SK-N-SH (cell line): ENCODE measurements at regions not wholly inside any gene's neighbourhood (a gene's known extent, or its start where the extent isn't known, plus 50 kb on each side); places are given as distances from the start of the nearest gene placed in this dataset.

Experiments used
- CTCF ChIA-PET: fragments of 300-600, 350-600 bp; formaldehyde crosslinking; extraction: SDS; loops from one replicate; lab custom pipeline; 2021; lab: Yijun Ruan, JAX
- POLR2A ChIA-PET: fragments of 350-600 bp; sonication (Branson Sonifier 250); formaldehyde crosslinking; extraction: SDS; loops from one replicate; lab custom pipeline; 2020; ENCODE audit warnings: antibody characterized with exemption, inconsistent platforms; lab: Yijun Ruan, JAX
- DNase-seq: peaks from one replicate; pipeline ENCODE4 v3.0.0; 2012
- H2AFZ ChIP-seq: fragments of 200-600 bp; sonication (generic); 2 replicates; pipeline ENCODE4 v1.8.1; 2016; ENCODE audit warnings: antibody characterized with exemption, mild to moderate bottlenecking, low read depth
- H3F3A ChIP-seq: fragments of 200-600 bp; sonication (generic); replicated peaks from 2 replicates; pipeline ENCODE3; 2016; ENCODE audit warnings: antibody characterized with exemption, mild to moderate bottlenecking; ENCODE audit not compliant: insufficient read depth
- H3K27ac ChIP-seq, 2 experiments: fragments of 200-500 bp in 1 of 2; fragments of 200-600 bp in 1 of 2; sonication (Bioruptor generic) in 1 of 2; sonication (generic), shearing (Covaris generic) in 1 of 2; 2 replicates each; pipeline versions ENCODE4 v1.5.1 to v1.6.1; 2014 to 2016; ENCODE audit warnings: low read depth in 2 of 2, inconsistent platforms in 1 of 2, low read length in 1 of 2, mild to moderate bottlenecking in 1 of 2, mixed read lengths in 1 of 2
- H3K27me3 ChIP-seq: fragments of 200-600 bp; sonication (generic), shearing (Covaris generic); 2 replicates; pipeline ENCODE4 v1.6.1; 2016; ENCODE audit warnings: mixed run types; ENCODE audit not compliant: insufficient read depth
- H3K36me3 ChIP-seq, 2 experiments: fragments of 200-500 bp in 1 of 2; fragments of 200-600 bp in 1 of 2; sonication (Bioruptor generic) in 1 of 2; sonication (generic) in 1 of 2; replicated peaks in 1 of 2; 2 replicates each; pipeline versions ENCODE3 to v1.5.1; 2014 to 2016; ENCODE audit warnings: low read length in 1 of 2, mild to moderate bottlenecking in 1 of 2; ENCODE audit not compliant: insufficient read depth in 2 of 2, control insufficient read depth in 1 of 2
- H3K4me1 ChIP-seq, 2 experiments: fragments of 200-500 bp in 1 of 2; fragments of 200-600 bp in 1 of 2; sonication (Bioruptor generic) in 1 of 2; sonication (generic), shearing (Covaris generic) in 1 of 2; 2 replicates each; pipeline versions ENCODE4 v1.5.1 to v1.6.1; 2014 to 2016; ENCODE audit warnings: low read depth in 1 of 2, low read length in 1 of 2, mixed run types in 1 of 2; ENCODE audit not compliant: insufficient read depth in 2 of 2, control insufficient read depth in 1 of 2
- H3K4me2 ChIP-seq: fragments of 200-600 bp; sonication (generic), shearing (Covaris generic); 2 replicates; pipeline ENCODE4 v1.6.1; 2017; ENCODE audit warnings: mixed run types
- H3K4me3 ChIP-seq, 2 experiments: fragments of 200-500 bp in 1 of 2; fragments of 200-600 bp in 1 of 2; sonication (Bioruptor generic) in 1 of 2; sonication (generic), shearing (Covaris generic) in 1 of 2; 2 replicates each; pipeline versions ENCODE4 v1.5.1 to v1.8.1; 2014 to 2016; ENCODE audit warnings: low read depth in 2 of 2, inconsistent platforms in 1 of 2, low read length in 1 of 2, mild to moderate bottlenecking in 1 of 2, mixed read lengths in 1 of 2, moderate library complexity in 1 of 2
- H3K79me2 ChIP-seq: fragments of 200-600 bp; sonication (generic); 2 replicates; pipeline ENCODE4 v1.8.1; 2017; ENCODE audit warnings: mild to moderate bottlenecking; ENCODE audit not compliant: insufficient read depth
- H3K9ac ChIP-seq: fragments of 200-600 bp; sonication (generic); 2 replicates; pipeline ENCODE4 v1.6.1; 2017; ENCODE audit warnings: mixed run types
- H3K9me2 ChIP-seq: fragments of 200-600 bp; sonication (generic); 2 replicates; pipeline ENCODE4 v1.6.1; 2017; ENCODE audit warnings: mixed run types
- H3K9me3 ChIP-seq: fragments of 200-600 bp; sonication (generic); 2 replicates; pipeline ENCODE4 v1.6.1; 2017; ENCODE audit warnings: mixed run types, mild to moderate bottlenecking, moderate library complexity
- H4K20me1 ChIP-seq: fragments of 200-600 bp; sonication (generic); 2 replicates; pipeline ENCODE4 v1.6.1; 2017; ENCODE audit warnings: mild to moderate bottlenecking, mixed run types; ENCODE audit not compliant: insufficient read depth
- CHD2 ChIP-seq: fragments of 150-350 bp; IDR thresholded peaks from 2 replicates; pipeline ENCODE4 v1.6.1; 2018; ENCODE audit warnings: low read length; ENCODE audit not compliant: partially characterized antibody
- ELF1 ChIP-seq: IDR thresholded peaks from 2 replicates; pipeline ENCODE4 v1.4.0; 2012
- EZH2phosphoT487 ChIP-seq: fragments of 200-600 bp; sonication (generic); IDR thresholded peaks from 2 replicates; pipeline ENCODE4 v1.6.1; 2017; ENCODE audit warnings: low read depth, mixed run types, mild to moderate bottlenecking, antibody characterized with exemption, moderate library complexity, borderline replicate concordance
- FOSL2 ChIP-seq: IDR thresholded peaks from 2 replicates; pipeline ENCODE4 v1.4.0; 2012; ENCODE audit warnings: low read depth, mild to moderate bottlenecking, moderate library complexity, borderline replicate concordance
- GABPA ChIP-seq: IDR thresholded peaks from 2 replicates; pipeline ENCODE4 v1.4.0; 2012; ENCODE audit warnings: low read depth, mild to moderate bottlenecking
- MEF2A ChIP-seq: IDR thresholded peaks from 2 replicates; pipeline ENCODE4 v1.4.0; 2012; ENCODE audit warnings: low read depth, borderline replicate concordance
- NFIC ChIP-seq: IDR thresholded peaks from 2 replicates; pipeline ENCODE4 v1.4.0; 2012; ENCODE audit warnings: borderline replicate concordance
- POLR2AphosphoS5 ChIP-seq: IDR thresholded peaks from 2 replicates; pipeline ENCODE4 v1.6.1; 2012; ENCODE audit warnings: low read depth, low read length
- RXRA ChIP-seq: IDR thresholded peaks from 2 replicates; pipeline ENCODE4 v1.4.0; 2012; ENCODE audit warnings: low read depth, mild to moderate bottlenecking, borderline replicate concordance
- SMC3 ChIP-seq: IDR thresholded peaks from 2 replicates; pipeline ENCODE4 v1.6.1; 2012; ENCODE audit warnings: low read depth, low read length, improper control_type of control experiment
- TAF1 ChIP-seq: IDR thresholded peaks from 2 replicates; pipeline ENCODE4 v1.6.1; 2012; ENCODE audit warnings: low read depth, mild to moderate bottlenecking, low read length, moderate library complexity, borderline replicate concordance
- TCF12 ChIP-seq: IDR thresholded peaks from 2 replicates; pipeline ENCODE4 v1.4.0; 2012
- TEAD4 ChIP-seq: IDR thresholded peaks from 2 replicates; pipeline ENCODE4 v1.4.0; 2012; ENCODE audit warnings: mild to moderate bottlenecking, borderline replicate concordance; ENCODE audit not compliant: insufficient read depth
- WGBS: methylation state at CpG from one replicate; pipeline ENCODE4 v1.1.6; 2017; ENCODE audit warnings: low lambda C conversion rate; 5-methylcytosine and 5-hydroxymethylcytosine counted together
- TF ChIP-seq, protein P1 (sequence below): IDR thresholded peaks from 2 replicates; pipeline ENCODE4; 2012
- TF ChIP-seq, protein P2 (sequence below): IDR thresholded peaks from 2 replicates; pipeline ENCODE4 v1.6.1; 2012; ENCODE audit warnings: mild to moderate bottlenecking, low read depth, low read length, moderate library complexity
- TF ChIP-seq, protein P3 (sequence below): fragments of 150-350 bp; IDR thresholded peaks from 2 replicates; pipeline ENCODE4 v1.6.1; 2017; ENCODE audit warnings: antibody characterized with exemption, low read length, low read depth, borderline replicate concordance
- TF ChIP-seq, protein P4 (sequence below): IDR thresholded peaks from 2 replicates; pipeline ENCODE4 v1.4.0; 2012; ENCODE audit warnings: low read depth
- TF ChIP-seq, protein P5 (sequence below): fragments of 200-600 bp; sonication (generic); IDR thresholded peaks from 2 replicates; pipeline ENCODE4 v1.6.1; 2017; ENCODE audit warnings: antibody characterized with exemption, mild to moderate bottlenecking, moderate library complexity

DNA sequence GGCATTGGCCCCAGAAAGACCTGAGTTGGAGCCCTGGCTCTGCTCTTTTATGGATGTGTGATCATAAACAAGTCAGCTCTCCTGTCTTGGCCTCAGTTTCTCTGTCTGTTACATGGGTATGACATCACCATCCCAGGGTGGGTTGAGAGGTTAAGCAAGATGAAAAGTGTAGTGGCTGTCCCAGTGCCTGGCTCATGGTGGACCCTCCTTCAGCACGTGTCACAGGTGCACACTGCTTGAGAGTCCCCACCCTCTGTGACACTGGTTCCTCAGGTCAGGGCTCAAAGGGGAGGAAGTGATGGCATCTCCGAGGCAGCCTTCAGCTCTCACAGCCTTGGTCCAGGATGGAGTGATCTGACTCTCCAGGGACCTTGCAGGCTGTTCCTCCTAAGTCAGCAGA lies 218.4 kb downstream of the HAPSTR1 start (continued):
- no peak for TF ChIP-seq TEAD4

DNA sequence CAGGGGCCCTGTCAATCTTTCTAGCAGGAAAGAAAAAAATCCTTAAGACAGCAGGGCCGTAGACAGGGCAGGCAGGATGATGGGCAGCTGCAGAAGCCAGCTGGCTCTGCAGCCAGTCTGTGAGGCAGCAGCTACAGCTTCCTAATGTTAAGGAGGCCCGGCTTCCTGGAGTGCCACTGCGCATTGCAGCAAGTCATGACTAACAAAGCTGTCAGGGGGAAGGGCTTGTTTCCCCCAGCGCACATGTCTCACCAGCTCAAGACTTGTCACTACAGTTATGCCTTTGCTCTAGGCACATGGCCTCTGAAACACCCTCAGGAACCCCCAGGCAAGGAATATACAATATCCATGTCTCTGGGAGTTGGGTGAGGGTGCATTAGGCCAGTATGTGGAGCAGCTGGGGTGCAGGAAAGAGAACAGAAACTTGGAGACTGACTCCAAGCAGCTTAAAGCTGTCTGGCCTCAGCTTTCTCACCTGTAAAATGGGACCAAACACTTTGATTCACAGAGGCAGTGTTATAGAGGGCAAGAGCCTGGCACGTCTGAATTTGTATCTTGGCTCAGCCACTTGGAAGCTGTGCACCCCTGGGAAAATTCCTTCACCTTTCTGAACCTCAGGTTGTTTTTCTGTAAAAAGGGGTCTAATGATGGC lies 220.0 kb downstream of the HAPSTR1 start:
- H3K27me3 ChIP-seq, result no peaks in the 10 kb centered on the region
- no peak for DNase-seq
- POLR2A ChIA-PET, result no interaction called here
- H4K20me1 ChIP-seq, result no peaks in the 10 kb centered on the region
- H3K36me3 ChIP-seq, result no peaks in the 10 kb centered on the region
- H3F3A ChIP-seq, result no peaks in the 10 kb centered on the region
- H3K9ac ChIP-seq, result no peak overlapping the region
- no peak overlapping the region for H3K4me2 ChIP-seq
- TF ChIP-seq TCF12 (no peak), FOSL2 (no peak), EZH2phosphoT487 (no peak), RXRA (no peak), NFIC (no peak), GABPA (no peak), TAF1 (no peak), ELF1 (no peak), POLR2AphosphoS5 (no peak), SMC3 (no peak), MEF2A (no peak), CHD2 (no peak)
- TF ChIP-seq, protein P1, sequence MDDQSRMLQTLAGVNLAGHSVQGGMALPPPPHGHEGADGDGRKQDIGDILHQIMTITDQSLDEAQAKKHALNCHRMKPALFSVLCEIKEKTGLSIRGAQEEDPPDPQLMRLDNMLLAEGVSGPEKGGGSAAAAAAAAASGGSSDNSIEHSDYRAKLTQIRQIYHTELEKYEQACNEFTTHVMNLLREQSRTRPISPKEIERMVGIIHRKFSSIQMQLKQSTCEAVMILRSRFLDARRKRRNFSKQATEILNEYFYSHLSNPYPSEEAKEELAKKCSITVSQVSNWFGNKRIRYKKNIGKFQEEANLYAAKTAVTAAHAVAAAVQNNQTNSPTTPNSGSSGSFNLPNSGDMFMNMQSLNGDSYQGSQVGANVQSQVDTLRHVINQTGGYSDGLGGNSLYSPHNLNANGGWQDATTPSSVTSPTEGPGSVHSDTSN, result no peak
- TF ChIP-seq, protein P2, sequence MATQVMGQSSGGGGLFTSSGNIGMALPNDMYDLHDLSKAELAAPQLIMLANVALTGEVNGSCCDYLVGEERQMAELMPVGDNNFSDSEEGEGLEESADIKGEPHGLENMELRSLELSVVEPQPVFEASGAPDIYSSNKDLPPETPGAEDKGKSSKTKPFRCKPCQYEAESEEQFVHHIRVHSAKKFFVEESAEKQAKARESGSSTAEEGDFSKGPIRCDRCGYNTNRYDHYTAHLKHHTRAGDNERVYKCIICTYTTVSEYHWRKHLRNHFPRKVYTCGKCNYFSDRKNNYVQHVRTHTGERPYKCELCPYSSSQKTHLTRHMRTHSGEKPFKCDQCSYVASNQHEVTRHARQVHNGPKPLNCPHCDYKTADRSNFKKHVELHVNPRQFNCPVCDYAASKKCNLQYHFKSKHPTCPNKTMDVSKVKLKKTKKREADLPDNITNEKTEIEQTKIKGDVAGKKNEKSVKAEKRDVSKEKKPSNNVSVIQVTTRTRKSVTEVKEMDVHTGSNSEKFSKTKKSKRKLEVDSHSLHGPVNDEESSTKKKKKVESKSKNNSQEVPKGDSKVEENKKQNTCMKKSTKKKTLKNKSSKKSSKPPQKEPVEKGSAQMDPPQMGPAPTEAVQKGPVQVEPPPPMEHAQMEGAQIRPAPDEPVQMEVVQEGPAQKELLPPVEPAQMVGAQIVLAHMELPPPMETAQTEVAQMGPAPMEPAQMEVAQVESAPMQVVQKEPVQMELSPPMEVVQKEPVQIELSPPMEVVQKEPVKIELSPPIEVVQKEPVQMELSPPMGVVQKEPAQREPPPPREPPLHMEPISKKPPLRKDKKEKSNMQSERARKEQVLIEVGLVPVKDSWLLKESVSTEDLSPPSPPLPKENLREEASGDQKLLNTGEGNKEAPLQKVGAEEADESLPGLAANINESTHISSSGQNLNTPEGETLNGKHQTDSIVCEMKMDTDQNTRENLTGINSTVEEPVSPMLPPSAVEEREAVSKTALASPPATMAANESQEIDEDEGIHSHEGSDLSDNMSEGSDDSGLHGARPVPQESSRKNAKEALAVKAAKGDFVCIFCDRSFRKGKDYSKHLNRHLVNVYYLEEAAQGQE, result no peak
- TF ChIP-seq, protein P3, sequence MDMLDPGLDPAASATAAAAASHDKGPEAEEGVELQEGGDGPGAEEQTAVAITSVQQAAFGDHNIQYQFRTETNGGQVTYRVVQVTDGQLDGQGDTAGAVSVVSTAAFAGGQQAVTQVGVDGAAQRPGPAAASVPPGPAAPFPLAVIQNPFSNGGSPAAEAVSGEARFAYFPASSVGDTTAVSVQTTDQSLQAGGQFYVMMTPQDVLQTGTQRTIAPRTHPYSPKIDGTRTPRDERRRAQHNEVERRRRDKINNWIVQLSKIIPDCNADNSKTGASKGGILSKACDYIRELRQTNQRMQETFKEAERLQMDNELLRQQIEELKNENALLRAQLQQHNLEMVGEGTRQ, result no peak
- TF ChIP-seq, protein P4, sequence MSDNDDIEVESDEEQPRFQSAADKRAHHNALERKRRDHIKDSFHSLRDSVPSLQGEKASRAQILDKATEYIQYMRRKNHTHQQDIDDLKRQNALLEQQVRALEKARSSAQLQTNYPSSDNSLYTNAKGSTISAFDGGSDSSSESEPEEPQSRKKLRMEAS, result no peak
- TF ChIP-seq, protein P5, sequence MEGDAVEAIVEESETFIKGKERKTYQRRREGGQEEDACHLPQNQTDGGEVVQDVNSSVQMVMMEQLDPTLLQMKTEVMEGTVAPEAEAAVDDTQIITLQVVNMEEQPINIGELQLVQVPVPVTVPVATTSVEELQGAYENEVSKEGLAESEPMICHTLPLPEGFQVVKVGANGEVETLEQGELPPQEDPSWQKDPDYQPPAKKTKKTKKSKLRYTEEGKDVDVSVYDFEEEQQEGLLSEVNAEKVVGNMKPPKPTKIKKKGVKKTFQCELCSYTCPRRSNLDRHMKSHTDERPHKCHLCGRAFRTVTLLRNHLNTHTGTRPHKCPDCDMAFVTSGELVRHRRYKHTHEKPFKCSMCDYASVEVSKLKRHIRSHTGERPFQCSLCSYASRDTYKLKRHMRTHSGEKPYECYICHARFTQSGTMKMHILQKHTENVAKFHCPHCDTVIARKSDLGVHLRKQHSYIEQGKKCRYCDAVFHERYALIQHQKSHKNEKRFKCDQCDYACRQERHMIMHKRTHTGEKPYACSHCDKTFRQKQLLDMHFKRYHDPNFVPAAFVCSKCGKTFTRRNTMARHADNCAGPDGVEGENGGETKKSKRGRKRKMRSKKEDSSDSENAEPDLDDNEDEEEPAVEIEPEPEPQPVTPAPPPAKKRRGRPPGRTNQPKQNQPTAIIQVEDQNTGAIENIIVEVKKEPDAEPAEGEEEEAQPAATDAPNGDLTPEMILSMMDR, result no peak
- peaks cover 0 to 5% of the 10 kb centered on the region in 2 experiments; a peak in 1 of 4 replicates for H3K4me1 ChIP-seq
- H2AFZ ChIP-seq, result no peak overlapping the region
- H3K79me2 ChIP-seq, result no peaks in the 10 kb centered on the region
- no peak overlapping the region for H3K4me3 ChIP-seq
- H3K27ac ChIP-seq, result no peak overlapping the region
- CTCF ChIA-PET, result interaction anchor here (1.5 kb wide), 1 partner anchor 14 kb away, joined by 5 read pairs; no protein-coding TSS in a partner anchor
- H3K9me3 ChIP-seq, result no peaks in the 10 kb centered on the region
- H3K9me2 ChIP-seq, result no peaks in the 10 kb centered on the region
- 13% methylated on average over 4 of the region's 5 CpGs for WGBS
